ENCODE measurements at regions not wholly inside any gene's neighbourhood (a gene's known extent, or its start where the extent isn't known, plus 50 kb on each side); places are given as distances from the start of the nearest gene placed in this dataset.
"Not testable (repeated sequence)": the region's sequence is repeated elsewhere in the genome, so short reads cannot be mapped to it uniquely, and the experiment has no call there.

GRCh38 chr3:110889376-110889699, 182.3 kb upstream of the NECTIN3 start:
- not testable (repeated sequence) for DNase-seq (ENCODE audit: low read depth)

GRCh38 chr3:110894574-110894973, 177.0 kb upstream of the NECTIN3 start:
- DNase-seq (ENCODE audit: low read depth), result no peak

DNA sequence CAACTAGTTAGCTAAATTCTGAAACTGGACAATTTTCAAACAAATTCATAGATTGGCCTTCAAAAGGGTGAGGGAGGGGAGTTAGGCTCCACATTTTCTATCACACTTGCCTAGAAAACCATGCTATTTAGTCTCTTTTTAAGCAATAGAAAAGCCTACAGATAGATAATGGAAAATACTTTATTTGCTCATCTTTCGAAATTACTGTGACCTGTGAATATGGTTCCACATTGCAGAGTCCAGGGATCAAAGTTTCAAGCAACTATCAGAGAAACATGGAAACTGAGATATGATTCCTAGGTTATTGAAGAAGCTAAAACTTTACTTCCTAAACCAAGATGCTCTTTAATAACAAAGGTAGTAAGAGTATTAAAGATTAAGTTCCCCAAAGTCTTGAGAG, 176.6 kb upstream of the NECTIN3 start:
- no peak for DNase-seq (ENCODE audit: low read depth)

- DNase-seq (ENCODE audit: low read depth), result no peak
Observed at GRCh38 chr3:110897046-110897445, 174.6 kb upstream of the NECTIN3 start.

DNA sequence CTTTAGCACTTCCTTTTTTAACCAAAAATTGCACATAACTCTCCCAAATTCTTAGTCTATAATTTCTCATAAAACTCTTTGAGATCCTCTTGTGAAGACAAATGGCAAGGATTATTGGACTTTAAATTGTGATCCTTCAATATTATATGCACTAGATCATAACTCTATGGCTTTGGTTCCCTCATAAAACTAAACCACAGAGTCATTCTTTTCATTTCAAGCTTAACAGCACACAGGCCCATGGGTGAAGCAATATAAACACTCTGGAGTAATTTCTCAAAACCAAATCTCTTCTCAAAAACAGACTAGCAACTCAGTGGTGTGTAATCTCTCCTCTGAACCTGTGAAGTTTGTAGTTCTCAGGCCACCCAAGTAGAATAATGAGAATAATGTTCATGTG, 171.0 kb upstream of the NECTIN3 start:
- no peak for DNase-seq (ENCODE audit: low read depth)

DNA sequence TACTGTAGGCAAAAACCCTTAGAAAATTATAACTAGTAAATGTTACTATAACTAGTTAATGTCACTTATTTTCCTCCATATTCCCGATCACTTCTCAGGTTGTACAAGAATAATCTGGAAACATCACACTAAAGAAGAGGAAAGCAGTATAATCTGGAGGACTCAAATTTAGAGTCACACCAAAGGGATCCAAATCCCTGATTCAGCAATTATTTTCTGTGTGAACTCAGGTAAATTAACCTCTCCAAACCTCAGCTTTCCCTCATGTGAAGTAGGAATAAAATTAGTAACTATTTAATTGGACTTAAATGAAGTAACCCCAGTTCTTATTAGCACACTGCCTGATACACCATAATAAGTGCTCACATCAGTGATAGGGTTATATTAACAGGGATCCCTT, 170.1 kb upstream of the NECTIN3 start:
- no peak for DNase-seq (ENCODE audit: low read depth)

DNA sequence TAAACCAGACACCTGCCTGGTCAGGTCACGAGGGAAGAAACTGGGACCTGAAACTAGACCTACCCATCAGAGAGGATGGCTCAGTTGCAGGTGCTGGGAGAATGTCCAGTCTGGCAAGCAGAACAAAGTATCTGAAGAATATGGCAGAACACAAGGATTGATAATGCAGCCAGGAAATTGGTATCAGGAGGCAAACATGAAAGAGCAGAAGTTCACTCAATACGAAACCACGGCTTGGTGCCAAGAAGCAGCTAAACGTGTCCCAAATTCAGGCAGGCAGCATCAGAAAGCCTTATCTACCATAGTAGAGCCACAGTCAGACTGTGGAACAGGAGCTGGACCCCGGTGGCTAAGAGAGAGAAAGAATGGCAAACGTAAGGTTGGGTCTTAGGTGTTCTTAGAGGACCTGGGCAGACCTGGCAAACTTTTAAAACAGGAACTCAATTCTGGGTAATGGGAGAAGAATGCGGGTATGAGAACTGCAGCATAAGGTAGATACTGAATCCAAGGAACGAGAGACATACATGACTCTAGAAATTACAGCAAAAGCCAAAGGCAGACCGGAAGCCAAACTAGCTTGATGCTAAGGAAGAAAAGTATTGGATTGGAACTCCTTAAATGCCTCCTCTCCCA, 169.0 kb upstream of the NECTIN3 start:
- no peak for DNase-seq (ENCODE audit: low read depth)

GRCh38 chr3:110903771-110904519, 167.7 kb upstream of the NECTIN3 start:
- no peak for DNase-seq (ENCODE audit: low read depth)

DNA sequence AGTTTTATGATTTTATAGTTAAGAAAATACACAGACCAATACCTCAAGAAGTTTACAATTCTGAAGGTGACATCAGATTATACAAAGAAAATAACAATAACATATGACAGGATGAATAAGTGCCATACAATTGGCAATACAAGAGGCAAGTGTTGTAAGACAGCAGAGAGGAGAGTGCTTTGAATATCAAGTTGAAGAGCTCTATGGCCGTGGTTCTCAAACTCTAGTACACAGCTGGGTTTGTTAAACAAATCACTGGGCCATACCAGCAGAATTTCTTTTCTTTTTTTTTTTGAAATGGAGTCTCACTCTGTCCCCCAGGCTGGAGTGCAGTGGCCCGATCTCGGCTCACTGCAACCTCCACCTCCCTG, 167.1 kb upstream of the NECTIN3 start:
- no peak for DNase-seq (ENCODE audit: low read depth)

DNA sequence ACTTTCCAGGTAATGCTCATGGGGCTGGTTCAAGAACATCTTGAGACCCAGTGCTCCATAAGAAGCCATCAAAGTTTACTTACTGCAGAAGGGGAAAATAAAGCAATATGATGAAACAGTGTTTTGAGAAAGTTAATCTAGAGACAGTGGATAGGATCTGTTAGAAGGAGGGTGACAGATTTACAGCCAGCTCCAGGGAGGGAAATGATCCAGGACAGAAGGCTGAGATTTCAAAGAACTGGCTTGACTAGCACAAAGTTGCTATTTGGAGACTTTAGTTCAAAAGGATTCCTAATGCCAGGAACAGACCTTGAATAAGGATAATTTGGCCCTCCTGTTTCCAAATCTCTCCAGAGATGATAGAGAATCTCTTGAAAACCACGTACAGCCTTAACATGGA, 166.5 kb upstream of the NECTIN3 start:
- DNase-seq (ENCODE audit: low read depth), result no peak

DNA sequence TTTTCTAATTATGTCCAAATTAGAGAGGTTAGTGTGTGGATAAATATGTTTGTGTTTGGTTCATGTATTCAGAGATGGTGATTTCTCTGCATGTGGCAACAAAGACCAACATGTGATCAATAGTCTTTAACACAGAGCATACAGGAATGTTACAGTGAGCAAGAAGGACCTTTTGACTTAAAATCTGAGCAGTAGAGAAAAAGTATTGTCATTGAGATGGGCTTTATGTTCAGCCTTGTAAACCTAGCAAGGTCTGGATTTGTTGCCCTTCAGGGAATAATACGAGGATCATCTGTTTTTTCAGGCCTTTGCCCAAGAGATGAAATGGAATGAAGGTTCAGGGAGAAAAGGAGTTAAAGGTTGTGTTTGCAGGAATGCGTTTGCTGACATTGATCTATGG, 161.8 kb upstream of the NECTIN3 start:
- no peak for DNase-seq (ENCODE audit: low read depth)

GRCh38 chr3:110910346-110910955, 161.2 kb upstream of the NECTIN3 start:
- no peak for DNase-seq (ENCODE audit: low read depth)

GRCh38 chr3:110918963-110919362, 152.7 kb upstream of the NECTIN3 start:
- DNase-seq (ENCODE audit: low read depth), result no peak

- no peak for DNase-seq (ENCODE audit: low read depth)
Observed at GRCh38 chr3:110925798-110926197, 145.8 kb upstream of the NECTIN3 start.

GRCh38 chr3:110928016-110928662, 143.5 kb upstream of the NECTIN3 start:
- DNase-seq (ENCODE audit: low read depth), result no peak

- DNase-seq (ENCODE audit: low read depth), result no peak
Observed at GRCh38 chr3:110929816-110930215, 141.8 kb upstream of the NECTIN3 start.

GRCh38 chr3:110932567-110932966, 139.0 kb upstream of the NECTIN3 start:
- DNase-seq (ENCODE audit: low read depth), result no peak

DNA sequence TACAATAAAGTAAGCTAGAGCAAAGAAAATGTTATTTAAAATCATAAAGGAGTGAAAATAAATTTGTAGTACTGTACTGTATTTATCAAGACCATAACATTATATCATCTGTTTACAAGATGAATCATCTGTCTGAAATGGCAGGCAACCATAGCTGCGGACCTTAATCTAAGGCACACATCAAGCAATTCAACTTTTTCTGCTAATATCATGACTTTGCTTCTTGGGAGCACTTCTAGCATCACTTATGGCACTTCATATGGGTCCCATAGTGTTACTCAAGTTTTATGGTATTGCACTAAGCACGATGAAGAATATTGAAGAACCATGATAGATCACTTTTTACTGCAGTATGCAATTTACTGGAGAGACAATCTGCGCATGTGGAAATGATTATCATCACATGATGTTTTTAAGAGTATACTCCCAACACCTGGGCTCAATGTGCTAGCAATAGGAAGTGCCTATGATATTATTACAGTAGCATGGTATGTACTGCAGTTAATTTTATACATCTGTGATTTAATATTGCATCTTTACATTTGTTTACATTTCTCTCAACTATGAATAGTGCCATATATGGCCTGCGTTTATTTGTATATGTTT, 137.7 kb upstream of the NECTIN3 start:
- DNase-seq (ENCODE audit: low read depth), result no peak

- DNase-seq (ENCODE audit: low read depth), result no peak
Observed at GRCh38 chr3:110938629-110939028, 133.0 kb upstream of the NECTIN3 start.

DNA sequence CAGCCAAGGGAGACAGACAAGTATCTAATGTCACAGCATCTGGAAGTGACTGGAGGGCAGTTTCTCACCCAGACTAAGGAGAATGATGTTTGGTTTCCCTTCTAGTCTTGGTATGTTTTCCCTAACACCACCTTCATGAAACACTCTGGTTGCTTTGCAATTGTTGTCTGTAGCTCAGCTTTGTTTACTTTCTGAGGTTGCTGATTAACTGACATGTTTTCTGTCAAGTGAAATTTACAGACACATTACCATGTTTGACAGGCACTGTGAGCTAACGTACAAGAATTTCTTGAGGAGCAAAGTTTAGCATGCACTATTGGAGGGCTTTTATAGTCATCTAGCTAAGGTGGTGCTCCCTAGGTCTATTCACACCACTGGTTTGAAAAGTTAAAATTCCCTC, 131.6 kb upstream of the NECTIN3 start:
- no peak for DNase-seq (ENCODE audit: low read depth)

- DNase-seq (ENCODE audit: low read depth), result no peak
Observed at GRCh38 chr3:110944782-110945181, 126.8 kb upstream of the NECTIN3 start.

GRCh38 chr3:110946810-110947209, 124.8 kb upstream of the NECTIN3 start:
- DNase-seq (ENCODE audit: low read depth), result no peak

- not testable (repeated sequence) for DNase-seq (ENCODE audit: low read depth)
Observed at GRCh38 chr3:110949194-110949593, 122.4 kb upstream of the NECTIN3 start.

Data from stimulated activated CD8-positive, alpha-beta memory T cell treated with anti-CD3 and anti-CD28 coated beads, Interleukin-4, amount 100 ng/mL, for 24 hours (primary cell).